ENCODE measurements at regions not wholly inside any gene's neighbourhood (a gene's known extent, or its start where the extent isn't known, plus 50 kb on each side); places are given as distances from the start of the nearest gene placed in this dataset.
"Not testable (repeated sequence)": the region's sequence is repeated elsewhere in the genome, so short reads cannot be mapped to it uniquely, and the experiment has no call there.

- Histone ChIP-seq H3K4me1 (ENCODE audit: control insufficient read depth in 1 of 2, insufficient read depth in 2 of 2, low read depth in 1 of 2, low read length in 1 of 2) (no peaks in the 10 kb centered on the region), H3K4me3 (ENCODE audit: low read depth in 2 of 2, low read length in 1 of 2) (no peak overlapping the region), H3K79me2 (ENCODE audit: insufficient read depth) (no peaks in the 10 kb centered on the region), H3K27me3 (ENCODE audit: insufficient read depth) (no peaks in the 10 kb centered on the region), H2AFZ (ENCODE audit: low read depth) (no peak overlapping the region), H3F3A (replicated peaks; ENCODE audit: insufficient read depth) (no peaks in the 10 kb centered on the region), H3K9me3 (no peaks in the 10 kb centered on the region), H3K36me3 (replicated peaks in 1 of 2; ENCODE audit: control insufficient read depth in 1 of 2, insufficient read depth in 2 of 2, low read length in 1 of 2) (no peaks in the 10 kb centered on the region), H3K27ac (ENCODE audit: low read depth in 2 of 2, low read length in 1 of 2) (no peak overlapping the region), H4K20me1 (ENCODE audit: insufficient read depth) (no peaks in the 10 kb centered on the region), H3K9ac (no peak overlapping the region), H3K9me2 (no peaks in the 10 kb centered on the region), H3K4me2 (no peak overlapping the region)
- peak; percentile 12 for DNase-seq
- TF ChIP-seq RAD21 (IDR thresholded peaks at IDR 0.05; ENCODE audit: low read length) (peak; percentile 19; the same call in 1 of the 2 replicates), CTCF (IDR thresholded peaks at IDR 0.05) (peak; percentile 69), RFX5 (IDR thresholded peaks at IDR 0.05; ENCODE audit: low read length) (no peak), ZBTB33 (IDR thresholded peaks at IDR 0.05; ENCODE audit: borderline replicate concordance, low read depth) (no peak), POLR2AphosphoS5 (IDR thresholded peaks at IDR 0.05; ENCODE audit: low read depth, low read length) (no peak)
- POLR2A ChIA-PET: no interaction called here
- CTCF ChIA-PET: interaction anchor here (1.6 kb wide), 1 partner anchor 528 kb away, joined by 3 read pairs; no protein-coding TSS in a partner anchor
- 30% methylated on average over 3 of the region's 3 CpGs for WGBS (ENCODE audit: low lambda C conversion rate)
These were observed 53.9 kb upstream of the HEPH start for GRCh38 chrX:66110112-66110511.

- H3F3A ChIP-seq (replicated peaks; ENCODE audit: insufficient read depth); H2AFZ ChIP-seq (ENCODE audit: low read depth); H3K9me2 ChIP-seq; CTCF ChIA-PET; H3K36me3 ChIP-seq (replicated peaks in 1 of 2; ENCODE audit: control insufficient read depth in 1 of 2, insufficient read depth in 2 of 2, low read length in 1 of 2); H3K27ac ChIP-seq (ENCODE audit: low read depth in 2 of 2, low read length in 1 of 2); H3K9ac ChIP-seq; H3K9me3 ChIP-seq; H3K4me1 ChIP-seq (ENCODE audit: control insufficient read depth in 1 of 2, insufficient read depth in 2 of 2, low read depth in 1 of 2, low read length in 1 of 2); POLR2A ChIA-PET; H4K20me1 ChIP-seq (ENCODE audit: insufficient read depth); H3K27me3 ChIP-seq (ENCODE audit: insufficient read depth); H3K79me2 ChIP-seq (ENCODE audit: insufficient read depth); H3K4me2 ChIP-seq; DNase-seq; H3K4me3 ChIP-seq (ENCODE audit: low read depth in 2 of 2, low read length in 1 of 2): not testable (repeated sequence)
- 7% methylated on average over 2 of the region's 4 CpGs for WGBS (ENCODE audit: low lambda C conversion rate)
These were observed 56.2 kb upstream of the HEPH start for GRCh38 chrX:66107860-66108259.

- H2AFZ ChIP-seq (ENCODE audit: low read depth); H3K4me1 ChIP-seq (ENCODE audit: control insufficient read depth in 1 of 2, insufficient read depth in 2 of 2, low read depth in 1 of 2, low read length in 1 of 2); H3K79me2 ChIP-seq (ENCODE audit: insufficient read depth); H3F3A ChIP-seq (replicated peaks; ENCODE audit: insufficient read depth); H3K4me3 ChIP-seq (ENCODE audit: low read depth in 2 of 2, low read length in 1 of 2); H3K4me2 ChIP-seq; DNase-seq; H3K9ac ChIP-seq; H3K9me3 ChIP-seq; H3K27me3 ChIP-seq (ENCODE audit: insufficient read depth); POLR2A ChIA-PET; H4K20me1 ChIP-seq (ENCODE audit: insufficient read depth); H3K36me3 ChIP-seq (replicated peaks in 1 of 2; ENCODE audit: control insufficient read depth in 1 of 2, insufficient read depth in 2 of 2, low read length in 1 of 2); H3K9me2 ChIP-seq; CTCF ChIA-PET; H3K27ac ChIP-seq (ENCODE audit: low read depth in 2 of 2, low read length in 1 of 2): not testable (repeated sequence)
- 6% methylated on average over 3 of the region's 3 CpGs for WGBS (ENCODE audit: low lambda C conversion rate)
These were observed 61.6 kb upstream of the HEPH start for GRCh38 chrX:66102398-66102797.

All from SK-N-SH (cell line).